ENCODE measurements at regions not wholly inside any gene's neighbourhood (a gene's known extent, or its start where the extent isn't known, plus 50 kb on each side); places are given as distances from the start of the nearest gene placed in this dataset.

DNA sequence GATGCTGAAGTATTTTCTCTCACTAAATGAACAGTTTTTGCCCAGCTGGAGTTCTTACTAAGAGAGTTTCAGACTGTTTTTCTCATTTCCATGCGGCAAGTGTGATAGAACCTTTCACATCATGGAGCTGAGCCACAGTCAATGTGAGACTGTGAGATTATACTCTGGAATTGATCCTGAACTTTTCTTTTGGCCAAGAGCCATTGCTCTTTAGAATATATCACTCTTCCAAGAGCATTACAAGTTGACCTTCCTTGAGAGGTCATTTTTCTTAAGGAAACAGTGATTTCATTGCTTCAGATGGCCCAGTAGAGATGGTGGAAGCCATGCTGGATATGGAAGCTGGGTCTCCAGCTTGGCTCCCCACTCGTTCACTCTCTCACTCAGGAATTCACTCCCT is 212.9 kb upstream of the UMPS start:
- no peak for DNase-seq
- no peaks in the 10 kb centered on the region for H3K27me3 ChIP-seq
- TF ChIP-seq, protein P1, sequence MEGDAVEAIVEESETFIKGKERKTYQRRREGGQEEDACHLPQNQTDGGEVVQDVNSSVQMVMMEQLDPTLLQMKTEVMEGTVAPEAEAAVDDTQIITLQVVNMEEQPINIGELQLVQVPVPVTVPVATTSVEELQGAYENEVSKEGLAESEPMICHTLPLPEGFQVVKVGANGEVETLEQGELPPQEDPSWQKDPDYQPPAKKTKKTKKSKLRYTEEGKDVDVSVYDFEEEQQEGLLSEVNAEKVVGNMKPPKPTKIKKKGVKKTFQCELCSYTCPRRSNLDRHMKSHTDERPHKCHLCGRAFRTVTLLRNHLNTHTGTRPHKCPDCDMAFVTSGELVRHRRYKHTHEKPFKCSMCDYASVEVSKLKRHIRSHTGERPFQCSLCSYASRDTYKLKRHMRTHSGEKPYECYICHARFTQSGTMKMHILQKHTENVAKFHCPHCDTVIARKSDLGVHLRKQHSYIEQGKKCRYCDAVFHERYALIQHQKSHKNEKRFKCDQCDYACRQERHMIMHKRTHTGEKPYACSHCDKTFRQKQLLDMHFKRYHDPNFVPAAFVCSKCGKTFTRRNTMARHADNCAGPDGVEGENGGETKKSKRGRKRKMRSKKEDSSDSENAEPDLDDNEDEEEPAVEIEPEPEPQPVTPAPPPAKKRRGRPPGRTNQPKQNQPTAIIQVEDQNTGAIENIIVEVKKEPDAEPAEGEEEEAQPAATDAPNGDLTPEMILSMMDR (IDR thresholded peaks at IDR 0.05): no peak
- no peak for TF ChIP-seq POLR2A (IDR thresholded peaks at IDR 0.05)
- no peaks in the 10 kb centered on the region for H3K9me3 ChIP-seq
- no peak overlapping the region for H3K27ac ChIP-seq
- H3K4me1 ChIP-seq: no peaks in the 10 kb centered on the region
- H3K4me3 ChIP-seq: no peak overlapping the region
- H3K36me3 ChIP-seq: no peaks in the 10 kb centered on the region

DNA sequence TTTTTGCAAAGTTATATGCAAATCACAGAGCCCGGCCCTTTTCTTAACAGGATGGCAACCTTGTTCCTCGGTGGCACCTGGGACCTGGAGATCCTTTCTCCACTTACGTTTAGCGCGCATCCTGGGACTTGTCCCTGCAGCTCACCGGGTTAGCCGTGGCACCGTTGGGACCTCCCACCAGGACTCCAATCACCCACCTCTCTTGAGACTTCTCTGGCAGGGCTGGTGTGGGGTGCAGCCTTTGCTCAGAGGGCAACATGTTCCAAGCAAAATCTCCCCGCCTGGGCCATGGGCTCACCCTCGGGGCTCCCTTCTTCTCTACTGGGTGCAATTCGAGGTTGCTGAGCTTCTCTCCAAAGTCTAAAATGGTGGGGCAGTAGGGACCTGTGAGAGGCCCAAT is 211.9 kb upstream of the UMPS start:
- DNase-seq: no peak
- no peaks in the 10 kb centered on the region for H3K27me3 ChIP-seq

DNA sequence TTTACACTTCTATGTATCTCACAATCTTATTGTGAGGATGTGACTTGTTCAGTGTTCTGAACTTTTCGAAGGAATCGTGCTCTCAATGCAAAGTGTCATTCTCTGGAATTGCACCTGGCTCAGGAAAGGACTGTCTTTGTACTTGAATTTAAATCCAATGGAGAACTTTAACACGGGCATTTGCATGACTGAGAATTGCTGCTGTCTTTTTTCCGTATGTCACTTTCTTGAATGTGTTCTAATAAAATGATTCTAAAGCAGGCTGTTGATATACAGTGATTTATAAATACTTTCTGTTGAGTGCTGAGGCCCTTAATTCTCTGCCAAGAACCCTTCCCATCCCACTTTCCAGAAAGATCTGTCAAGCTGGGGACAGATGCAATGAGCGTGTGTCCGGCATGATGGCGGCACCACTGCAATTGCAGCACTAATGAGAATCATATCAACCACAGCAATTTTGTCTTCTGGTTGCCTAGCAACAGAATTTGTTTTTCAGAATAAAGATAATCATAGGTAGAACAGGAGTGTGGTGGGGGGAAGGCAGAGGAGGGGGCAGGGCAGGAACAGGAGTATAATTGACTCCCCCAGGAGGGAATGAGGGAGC is 210.6 kb upstream of the UMPS start:
- TF ChIP-seq, protein P1 (IDR thresholded peaks at IDR 0.05): no peak
- DNase-seq: no peak
- Histone ChIP-seq H3K27me3 (no peaks in the 10 kb centered on the region), H3K4me3 (no peak overlapping the region), H3K9me3 (no peaks in the 10 kb centered on the region), H3K36me3 (no peaks in the 10 kb centered on the region), H3K4me1 (no peaks in the 10 kb centered on the region), H3K27ac (no peak overlapping the region)

More for the DNA sequence above, 211.9 kb upstream of the UMPS start:
- H3K27ac ChIP-seq: no peak overlapping the region
- no peak for TF ChIP-seq POLR2A (IDR thresholded peaks at IDR 0.05)
- TF ChIP-seq, protein P1 (IDR thresholded peaks at IDR 0.05): no peak
- H3K4me3 ChIP-seq: no peak overlapping the region
- no peaks in the 10 kb centered on the region for H3K4me1 ChIP-seq
- H3K9me3 ChIP-seq: no peaks in the 10 kb centered on the region
- no peaks in the 10 kb centered on the region for H3K36me3 ChIP-seq

DNA sequence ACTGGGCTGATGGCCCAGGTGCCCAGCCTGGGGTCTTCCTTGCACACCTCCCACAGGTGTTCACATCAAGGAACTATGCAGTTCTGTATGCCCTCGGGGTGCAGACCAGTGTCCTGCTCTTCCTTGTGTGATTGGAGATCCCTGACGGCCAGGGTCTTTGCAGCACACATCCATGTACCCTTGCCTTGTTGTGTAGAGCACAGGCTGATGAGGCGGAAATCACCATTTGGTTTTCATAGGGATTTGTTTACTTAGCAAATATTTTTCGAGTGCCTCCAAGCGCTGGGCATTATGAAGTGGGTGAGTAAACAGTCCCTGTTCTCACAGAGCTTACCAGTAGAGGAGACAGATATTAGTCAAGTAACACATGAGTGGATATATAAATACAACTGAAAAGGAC is 209.3 kb upstream of the UMPS start:
- no peak for DNase-seq
- Histone ChIP-seq H3K36me3 (no peaks in the 10 kb centered on the region), H3K27me3 (no peaks in the 10 kb centered on the region), H3K4me3 (no peak overlapping the region), H3K4me1 (no peaks in the 10 kb centered on the region), H3K27ac (no peak overlapping the region), H3K9me3 (no peaks in the 10 kb centered on the region)
- TF ChIP-seq POLR2A (IDR thresholded peaks at IDR 0.05): no peak
- TF ChIP-seq, protein P1 (IDR thresholded peaks at IDR 0.05): no peak

GRCh38 chr3:124522082-124522625 is 208.1 kb upstream of the UMPS start:
- no peak for DNase-seq
- Histone ChIP-seq H3K9me3 (no peaks in the 10 kb centered on the region), H3K36me3 (no peaks in the 10 kb centered on the region), H3K27ac (no peak overlapping the region), H3K27me3 (no peaks in the 10 kb centered on the region), H3K4me3 (no peak overlapping the region), H3K4me1 (no peaks in the 10 kb centered on the region)
- TF ChIP-seq, protein P1 (IDR thresholded peaks at IDR 0.05): no peak
- TF ChIP-seq POLR2A (IDR thresholded peaks at IDR 0.05): no peak

- no peak for DNase-seq
- TF ChIP-seq POLR2A (IDR thresholded peaks at IDR 0.05): no peak
- TF ChIP-seq, protein P1 (IDR thresholded peaks at IDR 0.05): no peak
- H3K27ac ChIP-seq: no peak overlapping the region
- H3K4me1 ChIP-seq: no peaks in the 10 kb centered on the region
- no peaks in the 10 kb centered on the region for H3K9me3 ChIP-seq
- no peaks in the 10 kb centered on the region for H3K36me3 ChIP-seq
- H3K27me3 ChIP-seq: no peaks in the 10 kb centered on the region
- H3K4me3 ChIP-seq: no peak overlapping the region
These were observed 203.7 kb upstream of the UMPS start for GRCh38 chr3:124526601-124527000.

All from Peyer's patch (tissue), 4 donors.